BE2C (cell line): ENCODE measurements at regions not wholly inside any gene's neighbourhood (a gene's known extent, or its start where the extent isn't known, plus 50 kb on each side); places are given as distances from the start of the nearest gene placed in this dataset.
"Not testable (repeated sequence)": the region's sequence is repeated elsewhere in the genome, so short reads cannot be mapped to it uniquely, and the experiment has no call there.

ENCODE experiments used
- DNase-seq: peaks from one replicate; pipeline ENCODE4 v3.0.0-alpha.2; 2020
- H3K27me3 ChIP-seq: fragments of 250-450 bp; sonication (Bioruptor Pico); 2 replicates; pipeline ENCODE4 v1.5.1; 2020; ENCODE audit warnings: mild to moderate bottlenecking
- H3K36me3 ChIP-seq: fragments of 250-450 bp; sonication (Bioruptor Pico); 2 replicates; pipeline ENCODE4 v1.5.1; 2020; ENCODE audit warnings: mild to moderate bottlenecking
- H3K4me1 ChIP-seq: fragments of 250-450 bp; sonication (Bioruptor Pico); 2 replicates; pipeline ENCODE4 v1.5.1; 2020
- H3K4me3 ChIP-seq: 2 replicates; pipeline ENCODE4 v1.5.1; 2011; ENCODE audit warnings: low read depth, low read length
- H3K9me3 ChIP-seq: fragments of 250-450 bp; sonication (Bioruptor Pico); 2 replicates; pipeline ENCODE4 v1.5.1; 2020
- CTCF ChIP-seq: IDR thresholded peaks from 2 replicates; pipeline ENCODE4 v1.5.1; 2012; ENCODE audit warnings: mild to moderate bottlenecking, low read depth, low read length

- H3K36me3 ChIP-seq: no peaks in the 10 kb centered on the region
- no peak overlapping the region for H3K4me3 ChIP-seq
- H3K4me1 ChIP-seq: no peaks in the 10 kb centered on the region
- no peaks in the 10 kb centered on the region; the same call in 1 of the 2 replicates for H3K27me3 ChIP-seq
- DNase-seq: no peak
- no peaks in the 10 kb centered on the region for H3K9me3 ChIP-seq
- TF ChIP-seq CTCF: no peak
Observed at GRCh38 chr5:60538955-60539866, 160.8 kb downstream of the DEPDC1B start.

- H3K27me3 ChIP-seq: no peaks in the 10 kb centered on the region; the same call in 1 of the 2 replicates
- no peak for DNase-seq
- no peaks in the 10 kb centered on the region for H3K9me3 ChIP-seq
- no peak for TF ChIP-seq CTCF
- H3K36me3 ChIP-seq: no peaks in the 10 kb centered on the region
- no peak overlapping the region for H3K4me3 ChIP-seq
- no peaks in the 10 kb centered on the region for H3K4me1 ChIP-seq
Observed at GRCh38 chr5:60538426-60538825, 161.5 kb downstream of the DEPDC1B start.

- Histone ChIP-seq H3K4me3 (no peak overlapping the region), H3K36me3 (no peaks in the 10 kb centered on the region), H3K4me1 (no peaks in the 10 kb centered on the region), H3K9me3 (no peaks in the 10 kb centered on the region), H3K27me3 (no peaks in the 10 kb centered on the region; the same call in 1 of the 2 replicates)
- TF ChIP-seq CTCF: no peak
- no peak for DNase-seq
Observed at GRCh38 chr5:60535951-60536350, 164.0 kb downstream of the DEPDC1B start.

- Histone ChIP-seq H3K27me3 (no peaks in the 10 kb centered on the region; the same call in 1 of the 2 replicates), H3K9me3 (no peaks in the 10 kb centered on the region), H3K4me1 (no peaks in the 10 kb centered on the region), H3K4me3 (no peak overlapping the region), H3K36me3 (no peaks in the 10 kb centered on the region)
- no peak for DNase-seq
- TF ChIP-seq CTCF: no peak
Observed at GRCh38 chr5:60535198-60535597, 164.8 kb downstream of the DEPDC1B start.

- Histone ChIP-seq H3K4me3 (no peak overlapping the region), H3K36me3 (no peaks in the 10 kb centered on the region), H3K27me3 (no peaks in the 10 kb centered on the region), H3K9me3 (no peaks in the 10 kb centered on the region), H3K4me1 (no peaks in the 10 kb centered on the region)
- no peak for TF ChIP-seq CTCF
- DNase-seq: no peak
Observed at GRCh38 chr5:60533789-60534188, 166.2 kb downstream of the DEPDC1B start.

GRCh38 chr5:60532796-60533195 is 167.2 kb downstream of the DEPDC1B start:
- H3K27me3 ChIP-seq: not testable (repeated sequence)

GRCh38 chr5:60530144-60530848 is 169.7 kb downstream of the DEPDC1B start:
- not testable (repeated sequence) for H3K36me3 ChIP-seq, H3K27me3 ChIP-seq, H3K4me1 ChIP-seq, H3K4me3 ChIP-seq, DNase-seq, H3K9me3 ChIP-seq

More at GRCh38 chr5:60532796-60533195, 167.2 kb downstream of the DEPDC1B start:
- not testable (repeated sequence) for H3K9me3 ChIP-seq, H3K4me1 ChIP-seq, DNase-seq, H3K4me3 ChIP-seq, H3K36me3 ChIP-seq
